ENCODE measurements at regions not wholly inside any gene's neighbourhood (a gene's known extent, or its start where the extent isn't known, plus 50 kb on each side); places are given as distances from the start of the nearest gene placed in this dataset.

- ChIA-PET CTCF (no interaction called here), POLR2A (no interaction called here)
- Mint-ChIP-seq H3K27ac (no peak overlapping the region), H3K4me3 (no peak overlapping the region), H3K36me3 (peaks cover 26% of the 10 kb centered on the region), H3K27me3 (ENCODE audit: low read depth) (0 out of 2 replicates have a peak, but pooled peaks cover under 1% of the 10 kb centered on the region), H3K4me1 (peaks cover 33% of the 10 kb centered on the region), H3K9me3 (peaks cover 6% of the 10 kb centered on the region)
- ATAC-seq (no peak), DNase-seq (ENCODE audit: low spot score) (no peak)
- TF ChIP-seq ZNF671 (CRISPR knock-in tag; IDR thresholded peaks at IDR 0.05) (no peak), TEAD1 (CRISPR knock-in tag; IDR thresholded peaks at IDR 0.05) (no peak), EMX1 (CRISPR knock-in tag; IDR thresholded peaks at IDR 0.05) (no peak), TP53 (CRISPR knock-in tag; IDR thresholded peaks at IDR 0.05) (no peak), ERG (CRISPR knock-in tag; IDR thresholded peaks at IDR 0.05) (no peak), SP1 (CRISPR knock-in tag; conservative IDR thresholded peaks at IDR 0.05) (no peak), NR1H2 (CRISPR knock-in tag; IDR thresholded peaks at IDR 0.05) (no peak), JUN (CRISPR knock-in tag; IDR thresholded peaks at IDR 0.05) (no peak), FOXP4 (CRISPR knock-in tag; IDR thresholded peaks at IDR 0.05) (no peak), MAX (CRISPR knock-in tag; IDR thresholded peaks at IDR 0.05) (no peak), E2F1 (CRISPR knock-in tag; IDR thresholded peaks at IDR 0.05) (no peak), ZNF138 (CRISPR knock-in tag; conservative IDR thresholded peaks at IDR 0.05) (no peak), ATF2 (CRISPR knock-in tag; IDR thresholded peaks at IDR 0.05; ENCODE audit: borderline replicate concordance, low read depth) (no peak), ZNF232 (CRISPR knock-in tag; IDR thresholded peaks at IDR 0.05) (no peak), ZNF317 (CRISPR knock-in tag; IDR thresholded peaks at IDR 0.05; ENCODE audit: borderline replicate concordance, low read depth) (no peak), FOXP1 (CRISPR knock-in tag; IDR thresholded peaks at IDR 0.05; ENCODE audit: borderline replicate concordance) (no peak), E2F5 (CRISPR knock-in tag; IDR thresholded peaks at IDR 0.05) (no peak)
Observed at GRCh38 chr6:125674230-125674629, 75.2 kb upstream of the HEY2 start.

GRCh38 chr6:125678601-125679000, 70.8 kb upstream of the HEY2 start:
- CTCF ChIA-PET = interaction anchor here (0.8 to 1.4 kb wide), 4 partner anchors 67 to 365 kb away, joined by 3 to 5 read pairs (median 4); no protein-coding TSS in a partner anchor
- ATAC-seq = no peak
- POLR2A ChIA-PET = interaction anchor here (0.7 to 1.0 kb wide), 2 partner anchors 11 to 73 kb away, joined by 3 to 7 read pairs; no protein-coding TSS in a partner anchor
- H3K36me3 Mint-ChIP-seq = peaks cover 34% of the 10 kb centered on the region
- no peak for TF ChIP-seq ZNF425 (CRISPR knock-in tag; conservative IDR thresholded peaks at IDR 0.05)
- TF ChIP-seq IRF2 (CRISPR knock-in tag; IDR thresholded peaks at IDR 0.05; ENCODE audit: borderline replicate concordance, low read depth) = no peak
- TF ChIP-seq TCF7 (CRISPR knock-in tag; IDR thresholded peaks at IDR 0.05; ENCODE audit: low read depth) = no peak
- no peak for DNase-seq (ENCODE audit: low spot score)
- peaks cover 32% of the 10 kb centered on the region for H3K4me1 Mint-ChIP-seq
- H3K27me3 Mint-ChIP-seq (ENCODE audit: low read depth) = no peaks in the 10 kb centered on the region; the same call in 1 of the 2 replicates
- H3K9me3 Mint-ChIP-seq = peaks cover 8% of the 10 kb centered on the region
- no peak overlapping the region for H3K4me3 Mint-ChIP-seq
- H3K27ac Mint-ChIP-seq = no peak overlapping the region

Measured in WTC11 (cell line).